ENCODE measurements at regions not wholly inside any gene's neighbourhood (a gene's known extent, or its start where the extent isn't known, plus 50 kb on each side); places are given as distances from the start of the nearest gene placed in this dataset.

DNA sequence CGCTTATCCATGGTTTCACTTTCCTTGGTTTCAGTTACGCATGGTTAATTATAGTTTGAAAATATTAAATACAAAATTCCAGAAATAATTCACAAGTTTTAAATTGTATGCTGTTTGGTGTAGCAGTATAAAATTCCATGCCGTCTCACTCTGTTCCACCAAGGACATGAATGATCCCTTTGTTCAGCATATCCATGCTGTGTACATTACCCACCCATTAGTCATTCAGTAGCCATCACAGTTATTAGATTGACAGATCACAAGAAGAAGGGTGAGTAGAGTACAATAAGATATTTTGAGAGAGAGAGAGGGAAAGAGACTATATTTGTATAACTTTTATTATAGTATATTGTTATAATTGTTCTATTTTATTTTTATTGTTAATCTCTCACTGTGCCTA is 535.5 kb downstream of the SQOR start:
- Histone ChIP-seq H3K4me3 (ENCODE audit: low read length in 2 of 2) (no peak overlapping the region), H3K9me3 (ENCODE audit: control insufficient read depth in 2 of 2, insufficient read depth in 1 of 2, low read length in 1 of 2) (no peaks in the 10 kb centered on the region), H3K4me1 (ENCODE audit: control insufficient read depth in 2 of 2, insufficient read depth in 2 of 2, low read length in 2 of 2) (no peaks in the 10 kb centered on the region), H3K27ac (ENCODE audit: low read depth in 1 of 2, low read length in 1 of 2) (no peak overlapping the region), H3K27me3 (ENCODE audit: control insufficient read depth in 2 of 2, insufficient read depth in 1 of 2, low read length in 1 of 2) (no peaks in the 10 kb centered on the region), H3K36me3 (ENCODE audit: control insufficient read depth in 2 of 2, insufficient read depth in 2 of 2, low read length in 1 of 2) (no peaks in the 10 kb centered on the region)
- DNase-seq (ENCODE audit: low read depth in 6 of 9, low spot score in 9 of 9), result no peak
- 97% methylated on average over 3 of the region's 3 CpGs for WGBS

DNA sequence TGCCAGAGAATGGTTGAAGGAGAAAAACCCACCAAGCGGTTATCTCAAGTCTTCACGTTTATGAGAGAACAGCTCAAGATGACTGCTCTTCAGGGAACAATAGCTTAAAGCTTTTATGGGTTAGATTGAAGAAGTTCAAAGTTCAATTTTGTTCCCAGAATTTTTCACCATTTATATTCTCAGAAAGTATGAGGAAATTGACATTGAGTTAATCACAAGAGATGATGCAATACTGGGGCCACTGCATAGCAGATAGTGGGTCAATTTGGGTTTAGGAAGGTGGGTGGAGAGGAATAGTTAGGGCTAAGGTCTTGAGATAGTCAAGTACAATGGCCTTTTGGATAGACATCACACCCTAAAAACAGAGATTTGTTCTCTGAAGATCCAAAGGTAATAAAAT is 539.3 kb downstream of the SQOR start:
- H3K27me3 ChIP-seq (ENCODE audit: control insufficient read depth in 2 of 2, insufficient read depth in 1 of 2, low read length in 1 of 2), result no peaks in the 10 kb centered on the region
- H3K4me1 ChIP-seq (ENCODE audit: control insufficient read depth in 2 of 2, insufficient read depth in 2 of 2, low read length in 2 of 2), result no peaks in the 10 kb centered on the region
- 97% methylated on average over 2 of the region's 2 CpGs for WGBS
- H3K9me3 ChIP-seq (ENCODE audit: control insufficient read depth in 2 of 2, insufficient read depth in 1 of 2, low read length in 1 of 2), result no peaks in the 10 kb centered on the region
- no peak overlapping the region for H3K4me3 ChIP-seq (ENCODE audit: low read length in 2 of 2)
- no peaks in the 10 kb centered on the region for H3K36me3 ChIP-seq (ENCODE audit: control insufficient read depth in 2 of 2, insufficient read depth in 2 of 2, low read length in 1 of 2)
- no peak for DNase-seq (ENCODE audit: low read depth in 6 of 9, low spot score in 9 of 9)
- no peak overlapping the region for H3K27ac ChIP-seq (ENCODE audit: low read depth in 1 of 2, low read length in 1 of 2)

DNA sequence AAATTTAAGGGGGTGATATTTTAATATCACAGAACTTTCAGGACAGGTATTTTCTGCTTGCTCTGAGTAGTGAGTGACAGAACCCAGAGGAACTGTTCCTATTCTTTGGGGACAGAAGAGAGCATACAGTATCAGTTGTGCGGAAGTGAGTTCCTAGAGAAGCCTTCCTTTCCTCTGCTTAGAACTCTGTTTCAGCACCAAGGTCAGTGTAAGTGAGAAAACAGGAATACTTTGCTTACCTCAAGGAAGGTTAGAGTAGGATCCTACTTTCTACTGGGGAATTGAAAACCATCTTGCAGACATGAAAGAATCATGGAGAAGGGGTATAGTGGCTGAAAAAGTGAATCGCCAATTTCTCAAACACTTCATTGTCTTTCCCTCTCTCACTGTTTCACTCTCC is 542.4 kb downstream of the SQOR start:
- no peaks in the 10 kb centered on the region for H3K4me1 ChIP-seq (ENCODE audit: control insufficient read depth in 2 of 2, insufficient read depth in 2 of 2, low read length in 2 of 2)
- H3K4me3 ChIP-seq (ENCODE audit: low read length in 2 of 2), result no peak overlapping the region
- no peaks in the 10 kb centered on the region for H3K9me3 ChIP-seq (ENCODE audit: control insufficient read depth in 2 of 2, insufficient read depth in 1 of 2, low read length in 1 of 2)
- H3K36me3 ChIP-seq (ENCODE audit: control insufficient read depth in 2 of 2, insufficient read depth in 2 of 2, low read length in 1 of 2), result no peaks in the 10 kb centered on the region
- 84% methylated on average over 2 of the region's 2 CpGs for WGBS
- no peak for DNase-seq (ENCODE audit: low read depth in 6 of 9, low spot score in 9 of 9)
- no peak overlapping the region for H3K27ac ChIP-seq (ENCODE audit: low read depth in 1 of 2, low read length in 1 of 2)
- no peaks in the 10 kb centered on the region for H3K27me3 ChIP-seq (ENCODE audit: control insufficient read depth in 2 of 2, insufficient read depth in 1 of 2, low read length in 1 of 2)

DNA sequence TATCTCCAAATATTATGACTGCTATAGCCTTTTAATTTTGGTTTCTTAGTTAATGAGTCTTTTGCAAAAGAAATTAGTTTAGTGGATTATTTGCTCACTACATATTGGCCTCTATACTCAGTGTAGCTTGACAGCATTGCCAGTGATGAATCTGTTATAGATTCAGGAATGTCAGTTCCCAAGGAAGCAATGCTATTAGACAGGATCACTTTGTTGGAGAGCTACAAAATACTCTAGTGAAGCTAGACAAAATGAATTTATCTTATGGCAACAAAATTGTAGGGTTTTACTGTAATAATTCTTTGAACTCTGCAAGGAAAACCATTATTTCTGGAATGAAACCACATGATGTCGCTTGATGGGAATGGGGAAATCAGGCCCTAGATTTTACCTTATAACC is 543.3 kb downstream of the SQOR start:
- H3K9me3 ChIP-seq (ENCODE audit: control insufficient read depth in 2 of 2, insufficient read depth in 1 of 2, low read length in 1 of 2), result peaks cover 2 to 3% of the 10 kb centered on the region in 2 donors
- WGBS, result 89% methylated on average over 1 of the region's 1 CpG
- no peak overlapping the region for H3K4me3 ChIP-seq (ENCODE audit: low read length in 2 of 2)
- no peaks in the 10 kb centered on the region for H3K36me3 ChIP-seq (ENCODE audit: control insufficient read depth in 2 of 2, insufficient read depth in 2 of 2, low read length in 1 of 2)
- no peaks in the 10 kb centered on the region for H3K27me3 ChIP-seq (ENCODE audit: control insufficient read depth in 2 of 2, insufficient read depth in 1 of 2, low read length in 1 of 2)
- H3K4me1 ChIP-seq (ENCODE audit: control insufficient read depth in 2 of 2, insufficient read depth in 2 of 2, low read length in 2 of 2), result no peaks in the 10 kb centered on the region
- H3K27ac ChIP-seq (ENCODE audit: low read depth in 1 of 2, low read length in 1 of 2), result no peak overlapping the region
- no peak for DNase-seq (ENCODE audit: low read depth in 6 of 9, low spot score in 9 of 9)

DNA sequence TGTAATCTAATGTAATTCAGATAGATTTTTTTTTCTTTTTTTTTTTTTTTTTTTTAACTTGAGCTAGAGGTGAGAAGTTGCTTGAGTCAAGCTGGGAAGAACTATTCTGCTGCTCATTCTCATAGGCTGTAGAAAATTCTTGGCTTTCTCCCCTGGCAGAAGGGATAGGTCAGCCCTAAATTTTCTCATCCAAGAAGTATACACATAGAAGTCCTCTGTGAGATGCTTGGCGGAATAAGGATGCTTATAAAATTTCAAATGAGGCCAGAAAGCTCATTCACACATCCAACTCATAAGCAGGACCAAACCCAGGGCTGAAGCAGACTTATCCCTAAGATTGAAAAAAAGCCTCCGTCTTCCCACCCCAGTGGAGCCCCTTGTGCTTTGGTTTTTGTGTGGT is 572.5 kb downstream of the SQOR start:
- H3K27ac ChIP-seq (ENCODE audit: low read depth in 1 of 2, low read length in 1 of 2), result no peak overlapping the region
- 90% methylated on average over 2 of the region's 2 CpGs for WGBS
- H3K9me3 ChIP-seq (ENCODE audit: control insufficient read depth in 2 of 2, insufficient read depth in 1 of 2, low read length in 1 of 2), result peaks cover 2 to 3% of the 10 kb centered on the region in 2 donors
- H3K27me3 ChIP-seq (ENCODE audit: control insufficient read depth in 2 of 2, insufficient read depth in 1 of 2, low read length in 1 of 2), result no peaks in the 10 kb centered on the region
- no peaks in the 10 kb centered on the region for H3K4me1 ChIP-seq (ENCODE audit: control insufficient read depth in 2 of 2, insufficient read depth in 2 of 2, low read length in 2 of 2)
- no peak for DNase-seq (ENCODE audit: low read depth in 6 of 9, low spot score in 9 of 9)
- H3K36me3 ChIP-seq (ENCODE audit: control insufficient read depth in 2 of 2, insufficient read depth in 2 of 2, low read length in 1 of 2), result no peaks in the 10 kb centered on the region
- H3K4me3 ChIP-seq (ENCODE audit: low read length in 2 of 2), result no peak overlapping the region

DNA sequence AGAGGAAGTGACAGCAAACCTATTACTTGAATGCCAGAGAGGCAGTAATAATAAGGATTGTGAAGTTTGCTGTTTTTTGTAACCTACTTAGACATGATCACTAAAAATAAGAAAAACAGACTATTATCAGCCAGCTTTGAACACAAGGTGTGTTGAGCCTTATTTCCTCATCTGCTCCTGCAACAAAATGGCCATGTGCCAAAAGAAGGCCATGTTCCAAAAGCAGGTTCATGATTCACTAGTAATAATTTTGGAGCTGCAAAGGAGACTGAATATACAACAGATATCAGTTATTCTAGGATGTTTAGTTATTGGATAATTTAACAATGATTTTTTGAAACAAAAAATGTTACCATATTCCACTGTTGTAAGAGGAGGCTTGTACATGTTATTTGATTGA is 578.7 kb downstream of the SQOR start:
- H3K27me3 ChIP-seq (ENCODE audit: control insufficient read depth in 2 of 2, insufficient read depth in 1 of 2, low read length in 1 of 2), result no peaks in the 10 kb centered on the region
- no peaks in the 10 kb centered on the region for H3K4me1 ChIP-seq (ENCODE audit: control insufficient read depth in 2 of 2, insufficient read depth in 2 of 2, low read length in 2 of 2)
- no peak overlapping the region for H3K4me3 ChIP-seq (ENCODE audit: low read length in 2 of 2)
- H3K36me3 ChIP-seq (ENCODE audit: control insufficient read depth in 2 of 2, insufficient read depth in 2 of 2, low read length in 1 of 2), result no peaks in the 10 kb centered on the region
- no peak overlapping the region for H3K27ac ChIP-seq (ENCODE audit: low read depth in 1 of 2, low read length in 1 of 2)
- DNase-seq (ENCODE audit: low read depth in 6 of 9, low spot score in 9 of 9), result no peak
- peaks cover 2 to 3% of the 10 kb centered on the region in 2 donors for H3K9me3 ChIP-seq (ENCODE audit: control insufficient read depth in 2 of 2, insufficient read depth in 1 of 2, low read length in 1 of 2)

DNA sequence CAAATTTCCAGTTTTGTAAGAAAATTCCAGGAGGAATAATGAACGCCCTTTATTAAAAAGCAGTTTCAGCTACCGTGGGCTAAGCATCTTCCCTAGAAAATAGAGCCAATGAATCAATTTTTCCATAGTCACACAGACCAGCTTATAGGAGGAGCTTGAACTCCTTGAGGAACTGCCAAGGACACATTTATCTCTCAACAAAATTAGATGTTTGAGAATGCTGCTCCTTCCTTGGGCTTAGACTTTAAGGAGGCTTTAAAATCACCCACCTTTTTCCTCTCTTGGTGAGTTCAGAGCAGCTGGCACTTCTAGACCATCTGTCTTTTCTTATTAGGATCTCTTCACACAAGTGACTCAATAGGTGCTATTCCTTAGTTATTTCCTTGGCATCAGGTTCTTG is 588.0 kb downstream of the SQOR start:
- Histone ChIP-seq H3K27ac (ENCODE audit: low read depth in 1 of 2, low read length in 1 of 2) (no peak overlapping the region), H3K36me3 (ENCODE audit: control insufficient read depth in 2 of 2, insufficient read depth in 2 of 2, low read length in 1 of 2) (no peaks in the 10 kb centered on the region), H3K4me3 (ENCODE audit: low read length in 2 of 2) (no peak overlapping the region), H3K4me1 (ENCODE audit: control insufficient read depth in 2 of 2, insufficient read depth in 2 of 2, low read length in 2 of 2) (no peaks in the 10 kb centered on the region), H3K27me3 (ENCODE audit: control insufficient read depth in 2 of 2, insufficient read depth in 1 of 2, low read length in 1 of 2) (no peaks in the 10 kb centered on the region), H3K9me3 (ENCODE audit: control insufficient read depth in 2 of 2, insufficient read depth in 1 of 2, low read length in 1 of 2) (no peaks in the 10 kb centered on the region)
- 91% methylated on average over 2 of the region's 2 CpGs for WGBS
- DNase-seq (ENCODE audit: low read depth in 6 of 9, low spot score in 9 of 9), result no peak

DNA sequence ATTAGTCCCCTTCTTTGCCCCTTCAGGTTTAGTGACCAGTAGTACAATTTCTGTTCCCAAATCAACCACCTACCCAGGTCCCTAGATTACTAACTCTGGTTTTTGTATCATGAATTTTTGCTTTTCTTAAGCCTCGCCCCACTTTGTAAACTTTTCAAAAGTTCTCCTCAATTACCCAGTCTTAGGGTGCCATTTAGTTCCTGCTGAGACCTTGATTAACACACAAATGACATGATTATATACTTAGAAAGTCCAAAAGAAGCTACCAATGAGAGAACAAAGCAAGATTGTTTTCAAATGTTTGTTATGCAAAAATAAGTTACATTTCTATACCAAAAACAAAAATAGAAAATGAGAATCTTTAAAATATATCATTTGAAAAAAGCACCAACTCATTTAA is 594.4 kb downstream of the SQOR start:
- Histone ChIP-seq H3K27ac (ENCODE audit: low read depth in 1 of 2, low read length in 1 of 2) (no peak overlapping the region), H3K4me1 (ENCODE audit: control insufficient read depth in 2 of 2, insufficient read depth in 2 of 2, low read length in 2 of 2) (no peaks in the 10 kb centered on the region), H3K4me3 (ENCODE audit: low read length in 2 of 2) (no peak overlapping the region), H3K36me3 (ENCODE audit: control insufficient read depth in 2 of 2, insufficient read depth in 2 of 2, low read length in 1 of 2) (no peaks in the 10 kb centered on the region), H3K27me3 (ENCODE audit: control insufficient read depth in 2 of 2, insufficient read depth in 1 of 2, low read length in 1 of 2) (no peaks in the 10 kb centered on the region), H3K9me3 (ENCODE audit: control insufficient read depth in 2 of 2, insufficient read depth in 1 of 2, low read length in 1 of 2) (no peaks in the 10 kb centered on the region)
- DNase-seq (ENCODE audit: low read depth in 6 of 9, low spot score in 9 of 9), result no peak
- WGBS, result 82% methylated on average over 1 of the region's 1 CpG

DNA sequence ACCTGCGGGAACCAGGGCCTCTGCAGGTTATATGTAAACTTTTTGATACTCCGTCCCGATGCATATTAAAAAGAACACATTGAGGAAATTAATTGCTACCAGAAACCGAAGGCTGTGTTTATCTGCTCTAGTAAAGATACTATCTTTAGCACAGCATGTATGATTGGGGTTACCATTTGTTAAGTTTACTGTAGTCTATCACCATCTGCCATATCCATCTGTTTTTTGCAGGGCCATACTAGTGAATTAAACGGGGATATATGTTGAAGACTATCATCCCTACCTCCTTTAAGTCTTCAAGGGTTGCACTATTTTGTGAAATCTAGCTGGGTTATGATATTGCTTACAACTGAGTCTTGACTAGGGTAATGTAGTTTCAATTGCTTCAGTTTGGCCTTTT is 597.0 kb downstream of the SQOR start:
- Histone ChIP-seq H3K4me3 (ENCODE audit: low read length in 2 of 2) (no peak overlapping the region), H3K9me3 (ENCODE audit: control insufficient read depth in 2 of 2, insufficient read depth in 1 of 2, low read length in 1 of 2) (no peaks in the 10 kb centered on the region), H3K4me1 (ENCODE audit: control insufficient read depth in 2 of 2, insufficient read depth in 2 of 2, low read length in 2 of 2) (no peaks in the 10 kb centered on the region), H3K27me3 (ENCODE audit: control insufficient read depth in 2 of 2, insufficient read depth in 1 of 2, low read length in 1 of 2) (no peaks in the 10 kb centered on the region), H3K27ac (ENCODE audit: low read depth in 1 of 2, low read length in 1 of 2) (no peak overlapping the region), H3K36me3 (ENCODE audit: control insufficient read depth in 2 of 2, insufficient read depth in 2 of 2, low read length in 1 of 2) (no peaks in the 10 kb centered on the region)
- 93% methylated on average over 5 of the region's 5 CpGs for WGBS
- no peak for DNase-seq (ENCODE audit: low read depth in 6 of 9, low spot score in 9 of 9)

DNA sequence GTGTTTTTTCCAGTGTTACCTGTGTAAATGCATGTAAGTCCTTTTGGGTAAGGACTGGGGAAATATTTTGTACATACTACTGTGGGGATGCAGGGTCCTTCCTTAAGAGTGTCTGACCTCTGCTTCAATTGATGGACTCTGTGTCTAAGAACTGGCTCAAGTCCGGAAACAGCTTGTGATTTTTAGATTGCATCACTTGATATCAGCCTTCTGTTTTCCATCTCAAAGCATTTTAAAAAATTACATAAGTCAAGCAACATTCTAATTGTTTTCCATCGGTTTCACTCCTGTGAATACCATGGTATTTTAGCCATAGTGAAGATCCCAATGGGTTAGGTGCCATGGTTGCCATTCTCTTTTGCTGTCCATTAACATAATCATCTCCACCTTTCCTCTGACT is 597.6 kb downstream of the SQOR start:
- H3K27ac ChIP-seq (ENCODE audit: low read depth in 1 of 2, low read length in 1 of 2), result no peak overlapping the region
- H3K4me1 ChIP-seq (ENCODE audit: control insufficient read depth in 2 of 2, insufficient read depth in 2 of 2, low read length in 2 of 2), result no peaks in the 10 kb centered on the region
- H3K36me3 ChIP-seq (ENCODE audit: control insufficient read depth in 2 of 2, insufficient read depth in 2 of 2, low read length in 1 of 2), result no peaks in the 10 kb centered on the region
- no peak overlapping the region for H3K4me3 ChIP-seq (ENCODE audit: low read length in 2 of 2)
- no peak for DNase-seq (ENCODE audit: low read depth in 6 of 9, low spot score in 9 of 9)
- no peaks in the 10 kb centered on the region for H3K27me3 ChIP-seq (ENCODE audit: control insufficient read depth in 2 of 2, insufficient read depth in 1 of 2, low read length in 1 of 2)
- 94% methylated on average over 2 of the region's 2 CpGs for WGBS
- no peaks in the 10 kb centered on the region for H3K9me3 ChIP-seq (ENCODE audit: control insufficient read depth in 2 of 2, insufficient read depth in 1 of 2, low read length in 1 of 2)

All from thymus (tissue), 11 donors.